Left ventricle myocardium inferior (tissue), 1 donor: ENCODE measurements at regions not wholly inside any gene's neighbourhood (a gene's known extent, or its start where the extent isn't known, plus 50 kb on each side); places are given as distances from the start of the nearest gene placed in this dataset.

Experiments
- DNase-seq: peaks from one replicate; pipeline ENCODE4 v3.0.0-alpha.2; 2020
- H3K27ac ChIP-seq: fragments of 200-600 bp; replicated peaks from 2 replicates; pipeline ENCODE4 v1.8.0; 2021
- H3K27me3 ChIP-seq: fragments of 200-600 bp; 2 replicates; pipeline ENCODE4 v1.8.0; 2021; ENCODE audit warnings: low read depth
- H3K36me3 ChIP-seq: fragments of 200-600 bp; 2 replicates; pipeline ENCODE4 v1.8.0; 2021
- H3K4me1 ChIP-seq: fragments of 200-600 bp; 2 replicates; pipeline ENCODE4 v1.8.0; 2021
- H3K4me3 ChIP-seq: fragments of 200-600 bp; 2 replicates; pipeline ENCODE4 v1.8.0; 2021; ENCODE audit warnings: mild to moderate bottlenecking, moderate library complexity
- H3K9me3 ChIP-seq: fragments of 200-600 bp; replicated peaks from 2 replicates; pipeline ENCODE4 v1.8.0; 2021
- CTCF ChIP-seq: fragments of 200-600 bp; IDR thresholded peaks from 2 replicates; pipeline ENCODE4 v1.8.0; 2021; ENCODE audit warnings: antibody characterized with exemption, mild to moderate bottlenecking, borderline replicate concordance
- intact Hi-C: fragments of 100-400 bp; cut with micrococcal nuclease; formaldehyde crosslinking; loops from one replicate; pipeline ENCODE4 v1.11.0; 2022
- donor health status: DM: no; HTN: yes; CAD: no; lungs with severe emphysema.

GRCh38 chr4:146062340-146062739, 113.2 kb upstream of the LSM6 start:
- Histone ChIP-seq H3K4me3 (no peak overlapping the region), H3K27ac (no peak overlapping the region), H3K27me3 (peaks cover 17% of the 10 kb centered on the region), H3K36me3 (no peaks in the 10 kb centered on the region), H3K4me1 (no peaks in the 10 kb centered on the region), H3K9me3 (no peaks in the 10 kb centered on the region)
- no peak for DNase-seq
- no peak for TF ChIP-seq CTCF
- intact Hi-C loops: no loop called here

- Histone ChIP-seq H3K4me1 (no peaks in the 10 kb centered on the region), H3K27ac (no peak overlapping the region), H3K9me3 (no peaks in the 10 kb centered on the region), H3K27me3 (peaks cover 17% of the 10 kb centered on the region), H3K36me3 (no peaks in the 10 kb centered on the region), H3K4me3 (no peak overlapping the region)
- TF ChIP-seq CTCF: no peak
- intact Hi-C loops: no loop called here
- no peak for DNase-seq
Observed at GRCh38 chr4:146061610-146062334, 113.7 kb upstream of the LSM6 start.

- intact Hi-C loops: no loop called here
- Histone ChIP-seq H3K27ac (no peak overlapping the region), H3K9me3 (no peaks in the 10 kb centered on the region), H3K36me3 (no peaks in the 10 kb centered on the region), H3K27me3 (peaks cover 17% of the 10 kb centered on the region), H3K4me3 (no peak overlapping the region), H3K4me1 (no peaks in the 10 kb centered on the region)
- DNase-seq: no peak
- TF ChIP-seq CTCF: no peak
Observed at GRCh38 chr4:146059865-146060264, 115.7 kb upstream of the LSM6 start.

DNA sequence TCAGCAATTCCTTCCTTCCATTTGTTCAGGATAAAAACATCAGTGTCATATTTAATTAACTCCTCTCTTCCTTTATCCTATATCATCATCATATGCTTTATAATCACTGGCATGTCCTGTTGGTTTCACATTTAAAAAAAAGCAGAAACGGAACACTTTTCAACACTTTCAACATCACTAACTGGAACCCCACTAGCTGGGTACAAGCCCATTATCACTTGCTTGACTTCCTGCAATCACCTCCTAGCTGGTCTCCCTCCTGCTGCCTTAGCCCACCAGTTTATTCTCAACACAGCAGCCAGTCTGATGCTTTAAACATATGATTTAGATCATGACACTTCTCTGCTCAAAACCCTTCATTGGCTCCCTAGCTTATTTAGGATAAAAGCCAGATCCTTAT, 116.4 kb upstream of the LSM6 start:
- Histone ChIP-seq H3K27me3 (peaks cover 17% of the 10 kb centered on the region), H3K4me1 (no peaks in the 10 kb centered on the region), H3K27ac (no peak overlapping the region), H3K4me3 (no peak overlapping the region), H3K36me3 (no peaks in the 10 kb centered on the region), H3K9me3 (no peaks in the 10 kb centered on the region)
- TF ChIP-seq CTCF: no peak
- DNase-seq: no peak
- intact Hi-C loops: no loop called here

DNA sequence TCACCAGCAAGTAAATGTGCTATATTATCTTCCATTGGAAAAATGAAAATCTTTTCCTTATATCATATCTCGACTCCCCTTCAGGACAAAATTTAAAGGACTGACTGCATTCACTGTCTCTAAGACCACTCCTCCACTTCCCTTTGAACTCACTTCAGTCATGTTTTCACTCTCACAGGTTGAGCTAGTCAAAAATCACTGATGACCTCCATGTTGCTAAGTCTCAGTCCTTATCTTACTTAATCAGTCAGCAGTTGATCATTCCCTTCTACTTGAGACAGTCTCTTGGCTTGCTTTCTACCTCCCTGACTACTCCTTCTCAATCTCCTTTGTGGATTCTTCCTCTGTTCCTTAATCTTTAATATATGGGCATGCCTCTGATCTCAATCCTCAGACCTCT, 117.0 kb upstream of the LSM6 start:
- no peak for DNase-seq
- no peak overlapping the region for H3K27ac ChIP-seq
- no peak for TF ChIP-seq CTCF
- peaks cover 16% of the 10 kb centered on the region for H3K27me3 ChIP-seq
- H3K4me3 ChIP-seq: no peak overlapping the region
- intact Hi-C loops: no loop called here
- no peaks in the 10 kb centered on the region for H3K9me3 ChIP-seq
- no peaks in the 10 kb centered on the region for H3K4me1 ChIP-seq
- no peaks in the 10 kb centered on the region for H3K36me3 ChIP-seq
